HG03039 (cell line): ENCODE measurements at regions not wholly inside any gene's neighbourhood (a gene's known extent, or its start where the extent isn't known, plus 50 kb on each side); places are given as distances from the start of the nearest gene placed in this dataset.
"Not testable (repeated sequence)": the region's sequence is repeated elsewhere in the genome, so short reads cannot be mapped to it uniquely, and the experiment has no call there.

ENCODE experiments used
- ATAC-seq: cut with Tn5 transposase; IDR thresholded peaks from one replicate; pipeline ENCODE4 v1.9.1; 2021; ENCODE audit warnings: mild to moderate bottlenecking, moderate library complexity; ENCODE audit not compliant: unreplicated experiment

- no peak for ATAC-seq
Measured at GRCh38 chr5:85647349-85648127, 970.2 kb upstream of the COX7C start.

DNA sequence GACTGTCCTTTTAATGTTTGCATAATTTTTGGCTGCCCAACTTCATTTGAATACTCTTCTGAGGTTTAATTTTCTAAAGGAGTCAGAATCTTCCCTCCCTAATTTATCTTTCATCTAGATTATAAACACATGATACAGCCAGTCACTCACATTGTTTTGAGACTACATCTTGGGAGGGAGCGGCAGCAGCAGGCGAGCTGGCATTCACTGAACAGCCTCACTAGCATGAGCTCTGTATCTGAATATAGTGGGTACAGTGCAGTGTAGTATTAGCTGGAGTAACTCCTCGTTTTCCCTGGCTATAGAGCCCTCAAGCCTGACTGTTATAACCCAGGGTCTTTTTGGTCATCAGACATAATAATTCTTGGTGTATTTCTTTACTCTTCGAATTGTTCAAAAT is 969.2 kb upstream of the COX7C start:
- no peak for ATAC-seq

DNA sequence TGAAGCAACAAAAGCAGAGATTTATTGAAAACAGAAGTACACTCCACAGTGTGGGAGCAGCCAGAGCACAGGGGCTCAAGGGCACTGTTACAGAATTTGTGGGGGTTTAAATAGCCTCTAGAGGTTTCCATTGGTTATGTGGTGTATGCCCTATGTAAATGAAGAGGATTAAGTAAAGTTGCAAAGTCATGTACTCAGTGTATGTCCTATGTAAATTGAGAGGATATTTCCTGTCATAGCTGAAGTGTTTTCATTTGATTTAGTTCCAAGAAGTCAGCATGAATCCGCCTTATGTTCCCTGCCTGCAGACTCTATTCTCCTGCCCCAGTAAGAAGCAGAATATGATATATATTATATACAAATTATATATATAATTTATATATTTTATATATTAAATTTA is 966.0 kb upstream of the COX7C start:
- ATAC-seq = no peak

- not testable (repeated sequence) for ATAC-seq
Measured at GRCh38 chr5:85654144-85654543, 963.6 kb upstream of the COX7C start.

GRCh38 chr5:85656050-85656449 is 961.7 kb upstream of the COX7C start:
- ATAC-seq = no peak

GRCh38 chr5:85657328-85657727 is 960.4 kb upstream of the COX7C start:
- ATAC-seq = not testable (repeated sequence)

DNA sequence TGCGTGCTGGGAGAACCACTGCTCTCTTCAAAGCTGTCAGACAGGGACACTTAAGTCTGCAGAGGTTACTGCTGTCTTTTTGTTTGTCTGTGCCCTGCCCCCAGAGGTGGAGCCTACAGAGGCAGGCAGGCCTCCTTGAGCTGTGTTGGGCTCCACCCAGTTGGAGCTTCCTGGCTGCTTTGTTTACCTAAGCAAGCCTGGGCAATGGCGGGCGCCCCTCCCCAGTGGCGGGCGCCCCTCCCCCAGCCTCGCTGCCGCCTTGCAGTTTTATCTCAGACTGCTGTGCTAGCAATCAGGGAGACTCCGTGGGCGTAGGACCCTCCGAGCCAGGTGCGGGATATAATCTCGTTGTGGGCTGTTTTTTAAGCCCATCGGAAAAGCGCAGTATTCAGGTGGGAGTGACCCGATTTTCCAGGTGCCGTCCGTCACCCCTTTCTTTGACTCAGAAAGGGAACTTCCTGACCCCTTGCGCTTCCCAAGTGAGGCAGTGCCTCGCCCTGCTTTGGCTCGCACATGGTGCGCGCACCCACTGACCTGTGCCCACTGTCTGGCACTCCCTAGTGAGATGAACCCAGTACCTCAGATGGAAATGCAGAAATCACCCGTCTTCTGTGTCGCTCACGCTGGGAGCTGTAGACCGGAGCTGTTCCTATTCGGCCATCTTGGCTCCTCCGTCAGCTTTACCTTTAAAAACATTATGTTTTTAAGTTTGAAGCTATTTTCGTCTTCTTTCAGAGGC is 954.6 kb upstream of the COX7C start:
- not testable (repeated sequence) for ATAC-seq

DNA sequence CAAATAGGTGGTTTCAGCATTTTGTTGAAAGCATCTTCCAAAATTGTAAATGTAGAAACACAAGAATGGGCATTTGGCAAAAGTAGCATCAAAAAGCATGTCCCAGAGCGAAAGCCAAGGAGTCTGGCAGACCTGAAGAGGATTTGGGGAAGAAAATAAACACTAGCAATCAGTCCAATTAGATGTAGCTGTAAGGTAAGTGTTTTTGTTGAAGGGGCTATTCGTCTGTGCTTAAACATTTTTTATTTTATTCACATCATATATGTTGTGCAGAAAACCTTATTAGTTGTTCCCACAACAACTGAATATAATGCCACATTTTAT is 954.1 kb upstream of the COX7C start:
- ATAC-seq = no peak

- no peak for ATAC-seq
Measured at GRCh38 chr5:85670417-85670816, 947.3 kb upstream of the COX7C start.

GRCh38 chr5:85671223-85671970 is 946.3 kb upstream of the COX7C start:
- ATAC-seq = no peak

GRCh38 chr5:85681871-85682270 is 935.9 kb upstream of the COX7C start:
- ATAC-seq = no peak

DNA sequence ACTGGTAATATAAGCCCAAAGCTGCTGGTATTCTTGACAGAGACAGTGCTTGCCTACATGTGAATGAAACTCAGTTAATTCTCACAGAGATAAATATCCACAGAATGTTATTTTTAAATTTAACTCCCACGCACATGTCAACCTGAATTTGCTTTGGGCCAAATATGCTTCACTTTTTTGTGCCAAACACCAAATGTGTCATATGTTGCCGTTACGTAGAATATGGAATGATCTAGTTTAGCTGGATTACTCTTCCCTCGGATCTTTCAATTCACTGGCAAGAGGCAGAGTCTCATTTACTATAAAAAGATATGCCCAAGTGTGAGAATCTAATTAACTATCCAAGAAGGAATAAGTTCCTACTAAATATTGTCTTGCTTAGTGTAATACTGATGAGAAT is 933.4 kb upstream of the COX7C start:
- no peak for ATAC-seq

DNA sequence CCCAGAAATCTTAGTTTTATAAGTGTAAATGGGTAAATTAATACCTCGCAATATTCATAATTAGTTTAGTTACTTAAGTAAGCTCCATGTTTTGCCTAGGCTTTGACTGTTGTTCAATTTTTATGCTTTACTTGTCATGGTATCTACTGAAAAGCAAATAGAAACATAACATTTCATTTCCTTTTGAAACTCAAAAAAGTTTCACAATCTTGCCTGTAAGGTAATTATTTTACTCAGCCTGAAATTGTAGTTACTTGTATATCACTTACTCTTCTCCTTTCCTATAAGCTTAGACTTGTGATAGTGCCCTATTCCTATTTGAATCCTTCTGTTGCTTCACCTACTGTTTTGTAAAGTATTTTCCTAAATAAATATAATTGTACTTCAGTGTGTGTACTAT is 914.4 kb upstream of the COX7C start:
- no peak for ATAC-seq

GRCh38 chr5:85709728-85710127 is 908.0 kb upstream of the COX7C start:
- no peak for ATAC-seq

DNA sequence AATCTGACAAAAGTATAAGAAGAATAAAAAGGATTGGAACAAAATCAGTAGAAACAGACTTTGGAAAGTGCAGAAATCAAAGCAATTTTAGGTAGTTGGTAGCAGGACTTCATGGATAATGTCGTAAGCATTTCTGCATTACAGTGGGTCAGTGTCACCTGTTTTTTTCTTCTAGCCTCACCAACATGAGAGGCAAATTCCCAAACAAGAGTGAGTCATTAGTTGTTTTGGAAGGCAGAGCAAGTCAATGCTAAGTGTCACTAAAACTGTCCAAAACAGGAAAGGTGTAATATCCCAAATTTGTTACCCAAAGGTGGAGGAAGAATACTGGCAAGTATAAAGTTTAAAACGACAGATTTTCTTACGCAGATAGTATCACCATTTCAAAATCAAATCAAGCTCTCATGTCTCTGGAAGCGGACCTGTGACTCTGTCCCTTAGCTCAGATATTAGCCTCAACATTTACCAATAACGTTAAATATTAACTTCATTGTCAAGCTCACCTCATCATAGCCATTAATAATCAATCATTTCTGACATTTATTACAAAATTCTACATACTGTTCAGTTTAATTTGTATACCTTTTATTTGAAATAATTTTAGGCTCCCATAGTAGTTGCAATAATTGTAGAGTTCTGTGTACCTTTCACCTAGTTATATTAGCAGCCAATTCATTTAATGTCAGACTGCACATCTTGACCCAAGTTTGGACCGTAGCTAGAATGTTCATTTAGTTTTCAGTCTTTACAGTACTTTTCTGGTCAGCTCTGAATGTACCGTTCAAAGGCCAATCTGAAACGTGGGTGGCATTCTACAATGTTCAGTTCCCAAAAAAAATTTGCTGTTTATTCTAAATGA is 901.2 kb upstream of the COX7C start:
- ATAC-seq = no peak

DNA sequence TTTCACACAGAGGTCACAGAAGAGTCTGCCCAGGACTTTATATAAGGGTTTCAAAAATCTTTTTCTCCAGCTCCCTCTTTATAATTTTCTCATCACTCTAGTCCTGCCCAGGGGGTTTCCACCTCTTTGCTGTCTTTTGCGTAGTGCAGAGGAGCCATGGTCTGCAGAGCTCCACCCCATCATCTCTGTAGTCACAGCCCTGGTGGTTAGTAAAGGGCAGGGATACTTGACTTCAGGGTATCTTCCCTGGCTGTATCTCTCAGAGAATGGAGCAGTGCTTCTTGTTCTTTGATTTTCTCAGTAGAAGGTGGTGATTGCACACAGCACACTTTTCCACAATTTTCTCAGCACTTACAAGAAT is 900.6 kb upstream of the COX7C start:
- ATAC-seq = no peak

DNA sequence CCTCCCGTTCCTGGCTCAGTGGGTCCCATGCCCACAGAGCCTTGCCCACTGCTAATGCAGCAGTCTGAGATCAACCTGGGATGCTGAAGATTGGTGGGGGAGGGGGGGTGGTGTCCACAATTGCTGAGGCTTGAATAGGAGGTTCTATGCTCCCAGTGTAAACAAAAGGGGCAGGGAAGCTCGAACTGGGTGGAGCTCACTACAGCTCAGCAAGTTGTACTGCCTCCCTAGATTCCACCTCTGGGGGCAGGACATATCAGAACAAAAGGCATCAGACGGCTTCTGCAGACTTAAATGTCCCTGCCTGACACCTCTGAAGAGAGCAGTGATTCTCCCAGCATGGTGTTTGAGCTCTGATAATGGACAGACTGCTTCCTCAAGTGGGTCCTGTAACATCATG is 885.6 kb upstream of the COX7C start:
- ATAC-seq = no peak

- no peak for ATAC-seq
Measured at GRCh38 chr5:85741972-85742371, 875.8 kb upstream of the COX7C start.

DNA sequence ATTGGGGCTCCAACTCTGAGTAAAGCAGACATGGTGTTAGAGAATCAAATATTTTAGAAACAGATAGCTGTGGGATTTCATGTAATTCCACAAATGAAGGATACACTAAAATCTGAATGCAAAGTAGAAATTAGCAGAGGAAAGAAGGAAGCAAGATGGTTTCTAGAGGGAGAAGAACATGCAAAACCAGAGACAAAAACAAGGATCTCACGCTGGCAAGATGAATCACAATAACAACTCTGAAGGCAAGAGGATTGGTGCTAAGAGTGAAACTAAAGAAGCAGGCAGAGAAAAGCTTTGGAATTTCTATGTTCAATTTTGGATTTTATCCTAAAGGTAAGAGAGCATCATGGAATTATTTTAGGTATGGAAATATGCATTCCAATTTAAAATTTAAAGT is 857.2 kb upstream of the COX7C start:
- no peak for ATAC-seq

DNA sequence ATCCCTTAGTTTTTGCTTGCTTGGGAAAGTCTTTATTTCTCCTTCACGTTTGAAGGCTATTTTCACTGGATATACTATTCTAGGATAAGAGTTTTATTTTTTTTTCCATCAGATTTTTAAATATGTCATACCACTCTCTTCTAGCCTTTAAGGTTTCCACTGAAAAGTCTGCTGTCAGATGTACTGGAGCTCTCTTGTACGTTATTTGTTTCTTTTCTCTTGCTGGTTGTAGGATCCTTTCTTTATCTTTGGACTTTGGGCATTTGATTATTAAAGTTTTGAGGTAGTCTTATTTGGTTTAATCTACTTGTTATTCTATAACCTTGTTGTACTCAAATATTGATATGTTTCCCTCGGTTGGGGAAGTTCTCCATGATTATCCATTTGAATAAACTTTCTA is 848.4 kb upstream of the COX7C start:
- no peak for ATAC-seq

DNA sequence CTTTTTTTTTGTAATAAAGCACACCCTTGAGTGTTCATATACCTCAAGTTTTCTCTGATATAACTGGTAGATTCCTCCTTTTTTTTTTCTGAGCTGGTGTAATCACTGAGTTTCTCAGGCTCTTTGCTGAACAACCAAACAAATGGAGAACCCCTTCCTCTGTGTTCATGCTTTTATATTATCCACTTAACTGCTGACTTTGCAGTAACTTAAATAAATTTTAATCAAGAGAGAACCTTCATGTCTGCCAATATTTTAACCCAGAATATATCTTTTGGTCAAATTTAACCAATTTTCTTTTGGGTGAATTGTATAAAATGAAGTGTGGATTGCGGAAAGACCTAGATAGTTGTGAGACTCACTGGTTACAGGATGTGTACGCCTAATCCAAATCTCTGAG is 833.0 kb upstream of the COX7C start:
- ATAC-seq = no peak
